ENCODE measurements at regions not wholly inside any gene's neighbourhood (a gene's known extent, or its start where the extent isn't known, plus 50 kb on each side); places are given as distances from the start of the nearest gene placed in this dataset.

DNA sequence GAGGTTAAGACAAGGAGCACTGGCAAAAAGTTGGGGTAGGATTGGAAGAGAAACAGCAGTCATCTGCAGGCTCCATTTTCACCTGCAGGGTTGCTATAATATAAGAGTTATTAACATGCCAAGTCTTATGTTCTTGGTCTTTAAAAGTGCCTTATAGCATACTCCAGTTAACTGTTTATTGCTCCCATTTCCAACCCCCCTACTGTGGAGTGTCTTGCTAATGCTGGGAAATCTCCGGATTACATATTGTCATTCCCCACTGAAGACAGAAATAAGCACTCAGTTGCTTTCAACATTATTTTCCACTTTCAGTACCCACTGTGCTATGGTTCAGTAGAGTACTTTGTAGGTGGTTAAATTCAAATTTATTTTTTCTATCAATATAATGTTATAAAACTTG is 1014.3 kb downstream of the RPA4 start:
- TF ChIP-seq CTCF (IDR thresholded peaks at IDR 0.05): no peak
- TF ChIP-seq POLR2AphosphoS5 (IDR thresholded peaks at IDR 0.05; ENCODE audit: low read depth, low read length): no peak
